ENCODE measurements at regions not wholly inside any gene's neighbourhood (a gene's known extent, or its start where the extent isn't known, plus 50 kb on each side); places are given as distances from the start of the nearest gene placed in this dataset.

DNA sequence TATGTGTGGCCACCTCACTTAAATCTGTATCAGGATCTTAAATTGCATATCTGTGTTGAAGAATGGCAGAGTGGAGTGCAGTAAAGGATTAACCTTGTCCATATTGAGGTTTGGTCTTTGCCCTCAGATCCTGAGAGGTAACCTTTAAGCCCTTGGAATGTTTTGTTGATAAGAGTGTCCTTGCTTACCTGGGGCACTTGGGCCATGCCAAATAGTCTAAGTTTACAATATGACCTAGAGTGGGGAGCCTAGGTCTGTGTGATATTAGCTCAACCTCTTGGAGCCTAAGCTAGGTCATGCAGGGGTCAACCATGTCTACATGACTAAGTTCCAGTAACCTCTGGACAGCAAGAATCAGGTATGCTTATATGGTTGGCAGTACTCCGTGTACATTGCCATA lies 792.5 kb downstream of the DIAPH3 start:
- TF ChIP-seq, protein P1, sequence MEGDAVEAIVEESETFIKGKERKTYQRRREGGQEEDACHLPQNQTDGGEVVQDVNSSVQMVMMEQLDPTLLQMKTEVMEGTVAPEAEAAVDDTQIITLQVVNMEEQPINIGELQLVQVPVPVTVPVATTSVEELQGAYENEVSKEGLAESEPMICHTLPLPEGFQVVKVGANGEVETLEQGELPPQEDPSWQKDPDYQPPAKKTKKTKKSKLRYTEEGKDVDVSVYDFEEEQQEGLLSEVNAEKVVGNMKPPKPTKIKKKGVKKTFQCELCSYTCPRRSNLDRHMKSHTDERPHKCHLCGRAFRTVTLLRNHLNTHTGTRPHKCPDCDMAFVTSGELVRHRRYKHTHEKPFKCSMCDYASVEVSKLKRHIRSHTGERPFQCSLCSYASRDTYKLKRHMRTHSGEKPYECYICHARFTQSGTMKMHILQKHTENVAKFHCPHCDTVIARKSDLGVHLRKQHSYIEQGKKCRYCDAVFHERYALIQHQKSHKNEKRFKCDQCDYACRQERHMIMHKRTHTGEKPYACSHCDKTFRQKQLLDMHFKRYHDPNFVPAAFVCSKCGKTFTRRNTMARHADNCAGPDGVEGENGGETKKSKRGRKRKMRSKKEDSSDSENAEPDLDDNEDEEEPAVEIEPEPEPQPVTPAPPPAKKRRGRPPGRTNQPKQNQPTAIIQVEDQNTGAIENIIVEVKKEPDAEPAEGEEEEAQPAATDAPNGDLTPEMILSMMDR (IDR thresholded peaks at IDR 0.05) = no peak
- TF ChIP-seq EP300 (IDR thresholded peaks at IDR 0.05) (no peak), POLR2A (IDR thresholded peaks at IDR 0.05) (no peak)

All from tibial nerve (tissue), 4 donors.